ENCODE measurements at regions not wholly inside any gene's neighbourhood (a gene's known extent, or its start where the extent isn't known, plus 50 kb on each side); places are given as distances from the start of the nearest gene placed in this dataset.

DNA sequence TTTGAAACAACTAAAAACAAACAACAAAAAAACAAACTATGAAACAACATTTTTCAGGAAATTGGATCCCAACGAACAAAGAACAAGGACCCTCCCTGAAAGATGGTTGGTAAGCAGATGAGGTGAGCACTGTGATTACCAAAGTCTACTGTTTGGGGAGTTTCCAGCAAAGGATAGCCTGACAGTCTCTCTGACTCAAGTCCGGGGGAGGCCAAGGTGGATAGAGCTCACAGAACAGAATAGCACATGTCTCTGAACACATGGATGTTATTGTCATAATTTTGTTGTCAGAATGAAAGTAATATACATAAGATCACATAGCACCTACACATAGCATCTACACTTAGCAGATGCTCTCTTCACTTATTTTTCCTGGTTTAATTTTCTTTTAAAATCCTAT lies 501.3 kb upstream of the TENM4 start:
- TF ChIP-seq CTCF (IDR thresholded peaks at IDR 0.05): no peak
- no peak for TF ChIP-seq POLR2A (IDR thresholded peaks at IDR 0.05)
- no peak for TF ChIP-seq POLR2AphosphoS5 (IDR thresholded peaks at IDR 0.05)
- no peak for TF ChIP-seq EP300 (IDR thresholded peaks at IDR 0.05)

Data from sigmoid colon (tissue), 4 donors.